GM18502 (cell line): ENCODE measurements at regions not wholly inside any gene's neighbourhood (a gene's known extent, or its start where the extent isn't known, plus 50 kb on each side); places are given as distances from the start of the nearest gene placed in this dataset.
"Not testable (repeated sequence)": the region's sequence is repeated elsewhere in the genome, so short reads cannot be mapped to it uniquely, and the experiment has no call there.

Experiments
- ATAC-seq: cut with Tn5 transposase; IDR thresholded peaks from one replicate; pipeline ENCODE4 v1.9.1; 2021; ENCODE audit warnings: mild to moderate bottlenecking; ENCODE audit not compliant: unreplicated experiment, poor library complexity

DNA sequence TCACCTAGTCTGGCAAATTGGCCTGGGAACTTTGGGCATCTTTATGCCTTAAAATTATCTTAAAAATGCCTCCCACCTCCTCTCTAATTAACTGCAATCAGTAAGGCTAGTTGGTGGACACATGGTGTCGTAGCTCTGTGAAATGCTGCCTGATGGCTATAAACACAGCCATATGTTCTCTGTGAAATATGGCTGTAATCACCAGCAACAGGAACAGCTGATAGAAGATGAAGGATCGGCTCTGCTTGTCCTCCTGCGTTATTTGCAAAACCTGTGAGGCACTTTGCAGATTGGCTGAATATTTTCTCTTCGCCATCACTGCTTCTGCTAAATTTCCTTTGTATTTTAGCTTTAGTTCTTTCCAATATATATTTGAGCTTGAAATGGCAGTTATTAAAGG is 419.6 kb downstream of the RWDD3 start:
- no peak for ATAC-seq

DNA sequence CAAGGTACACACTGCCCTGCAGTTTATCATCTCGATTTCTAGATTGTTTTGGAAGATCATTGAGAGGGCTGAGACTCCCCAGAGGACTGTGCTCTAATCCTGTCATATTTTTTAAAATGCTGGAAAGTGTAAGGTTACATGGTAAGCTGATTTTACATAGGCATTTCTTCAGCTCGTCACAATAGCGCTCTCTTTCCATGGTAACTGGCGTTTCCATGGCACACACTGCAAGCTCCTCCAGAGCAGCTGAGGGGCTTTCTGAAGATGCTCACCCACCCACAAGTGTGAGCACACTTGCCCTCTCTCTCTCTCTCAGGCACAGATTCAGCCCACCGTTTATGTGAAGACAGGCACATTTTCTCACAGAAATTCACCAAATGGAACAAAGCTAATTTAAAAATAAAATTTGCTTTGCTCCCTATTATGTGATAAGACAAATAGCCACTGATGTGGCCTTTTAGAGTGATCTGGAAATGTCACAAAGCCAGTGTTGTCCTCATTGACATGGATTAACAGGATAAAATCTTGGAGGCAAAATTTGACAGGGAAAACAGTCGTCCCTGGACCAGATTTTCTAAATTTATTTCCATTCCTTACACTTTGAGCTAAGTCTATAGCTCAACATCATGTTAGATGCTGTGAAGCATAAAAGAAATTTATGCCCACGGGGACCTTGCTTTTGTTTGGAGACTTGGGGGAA is 421.5 kb downstream of the RWDD3 start:
- no peak for ATAC-seq

DNA sequence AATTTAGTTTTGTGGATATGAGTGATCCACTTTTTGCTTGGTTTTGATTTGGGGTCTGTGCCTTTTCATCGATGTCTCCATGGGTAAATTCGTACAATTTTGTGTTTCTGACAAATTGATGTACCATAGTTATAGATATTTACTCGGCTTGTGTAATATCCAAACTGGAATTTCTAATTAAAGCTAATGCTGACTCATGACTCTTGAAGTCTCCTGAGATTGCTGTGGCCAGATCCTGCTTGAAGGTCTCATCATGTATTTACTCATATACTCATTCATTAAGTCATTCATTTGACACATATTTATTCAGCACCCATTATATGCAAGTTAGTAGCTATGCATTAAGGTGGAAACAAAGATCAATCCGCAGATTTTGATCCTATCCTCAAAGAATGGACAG is 423.2 kb downstream of the RWDD3 start:
- no peak for ATAC-seq

DNA sequence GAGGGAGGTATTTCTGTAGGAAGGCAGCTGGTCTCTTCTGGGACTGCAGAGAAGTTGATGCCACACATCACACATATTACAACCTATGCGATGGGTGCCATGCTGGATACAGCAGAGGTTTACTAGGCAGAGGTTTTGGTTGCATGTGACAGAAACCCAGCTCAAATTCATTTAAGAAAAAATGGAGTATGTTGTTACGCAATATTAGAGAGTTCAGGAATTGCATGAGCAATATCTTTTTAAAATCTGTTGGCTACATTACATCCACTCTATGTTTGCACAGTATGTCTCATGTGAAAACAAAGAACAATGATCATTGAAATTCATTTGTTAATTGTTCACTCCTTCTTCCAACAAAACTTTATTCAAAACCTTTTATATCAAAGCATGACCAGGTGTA is 425.2 kb downstream of the RWDD3 start:
- ATAC-seq: no peak

DNA sequence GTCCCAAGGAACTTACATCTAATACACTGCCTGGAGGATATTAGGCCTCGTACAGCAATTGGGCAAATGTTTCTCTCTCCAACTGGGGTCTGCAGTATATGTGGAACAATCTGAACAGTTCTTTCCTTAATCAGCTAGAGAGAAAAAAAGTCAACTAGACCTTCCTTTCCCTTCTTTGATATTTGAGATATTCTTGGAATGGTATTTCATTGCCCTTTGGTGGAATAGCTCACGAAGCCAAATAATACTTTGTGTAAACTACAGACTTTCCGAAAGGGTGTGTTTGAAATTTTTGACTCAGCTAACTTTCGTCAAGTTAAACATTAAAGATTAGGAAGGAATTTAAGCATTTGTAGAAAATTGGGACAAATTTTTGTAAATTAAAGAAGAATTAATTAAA is 425.6 kb downstream of the RWDD3 start:
- no peak for ATAC-seq

DNA sequence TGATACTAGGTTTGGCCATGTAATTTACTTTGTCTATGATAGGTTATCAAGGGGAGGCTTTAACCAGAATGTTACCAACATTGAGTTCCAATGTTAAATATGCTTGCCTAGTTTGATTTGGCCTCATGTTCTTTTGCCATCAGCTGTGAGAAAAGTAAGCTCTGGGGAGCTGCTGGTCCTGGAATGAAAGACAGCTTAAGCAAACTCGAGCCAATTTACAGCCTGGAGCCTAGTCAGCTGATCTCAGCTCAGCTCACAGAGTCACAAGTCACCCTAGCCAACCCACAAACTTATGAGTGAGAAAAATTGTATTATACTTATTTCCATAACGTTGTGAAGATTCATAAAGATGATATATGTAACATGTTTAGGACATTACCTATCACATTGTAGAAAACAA is 426.7 kb downstream of the RWDD3 start:
- no peak for ATAC-seq

DNA sequence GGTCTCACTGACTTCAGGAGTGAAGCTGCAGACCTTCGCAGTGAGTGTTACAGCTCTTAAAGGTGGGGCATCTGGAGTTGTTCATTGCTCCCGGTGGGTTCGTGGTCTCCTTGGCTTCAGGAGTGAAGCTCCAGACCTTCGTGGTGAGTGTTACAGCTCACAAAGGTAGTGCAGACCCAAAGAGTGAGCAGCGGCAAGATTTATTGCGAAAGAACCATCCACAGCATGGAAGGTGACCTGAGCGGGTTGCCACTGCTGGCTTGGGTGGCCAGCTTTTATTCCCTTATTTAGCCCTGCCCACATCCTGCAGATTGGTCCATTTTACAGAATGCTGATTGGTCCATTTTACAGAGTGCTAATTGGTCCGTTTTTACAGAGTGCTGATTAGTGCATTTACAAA is 429.5 kb downstream of the RWDD3 start:
- not testable (repeated sequence) for ATAC-seq

DNA sequence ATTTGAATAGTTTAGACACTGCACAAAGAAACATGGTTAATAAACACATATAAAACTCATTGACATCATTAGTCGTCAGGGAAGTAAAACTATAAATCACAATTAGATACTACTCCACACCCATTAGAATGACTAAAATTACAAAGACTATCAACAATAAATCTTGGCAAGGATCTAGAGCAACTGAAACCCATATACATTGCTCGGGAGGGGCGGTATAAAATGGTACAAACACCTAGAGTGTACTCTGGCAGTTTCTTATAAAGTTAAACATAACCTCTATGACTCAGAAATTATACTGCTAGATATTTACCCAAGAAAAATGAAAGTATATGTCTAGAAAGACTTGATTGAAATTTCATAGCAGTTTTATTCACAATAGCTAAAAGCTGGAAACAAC is 434.2 kb downstream of the RWDD3 start:
- no peak for ATAC-seq

DNA sequence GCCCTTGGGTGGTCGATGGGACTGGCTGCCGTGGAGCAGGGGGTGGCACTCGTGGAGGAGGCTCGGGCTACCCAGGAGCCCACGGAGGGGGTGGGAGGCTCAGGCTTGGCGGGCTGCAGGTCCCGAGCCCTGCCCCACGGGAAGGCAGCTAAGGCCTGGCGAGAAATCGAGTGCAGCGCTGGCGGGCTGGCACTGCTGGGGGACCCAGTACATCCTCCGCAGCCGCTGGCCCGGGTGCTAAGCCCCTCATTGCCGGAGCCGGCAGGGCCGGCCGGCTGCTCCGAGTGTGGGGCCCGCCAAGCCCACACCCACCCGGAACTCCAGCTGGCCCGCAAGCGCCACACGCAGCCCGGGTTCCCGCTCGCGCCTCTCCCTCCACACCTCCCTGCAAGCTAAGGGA is 435.6 kb downstream of the RWDD3 start:
- ATAC-seq: not testable (repeated sequence)

DNA sequence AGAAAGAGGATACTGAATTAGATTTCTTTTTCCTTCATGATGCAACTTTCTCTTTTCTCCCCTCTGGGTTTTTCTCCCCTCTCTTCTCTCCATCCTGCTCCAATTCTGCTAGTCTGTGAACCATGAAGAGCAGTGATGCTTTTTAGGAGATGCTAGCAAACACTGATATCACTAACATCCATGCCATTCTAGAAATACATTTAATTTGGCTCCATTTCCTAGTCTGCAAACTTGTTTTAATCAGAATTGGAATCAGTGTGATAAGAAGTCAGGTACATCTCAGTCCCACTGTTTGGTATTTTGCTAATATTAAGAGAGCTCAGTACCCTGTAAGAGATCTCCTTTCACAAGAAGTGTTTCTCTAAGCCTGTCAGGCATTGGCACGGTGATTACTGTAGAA is 437.1 kb downstream of the RWDD3 start:
- no peak for ATAC-seq

DNA sequence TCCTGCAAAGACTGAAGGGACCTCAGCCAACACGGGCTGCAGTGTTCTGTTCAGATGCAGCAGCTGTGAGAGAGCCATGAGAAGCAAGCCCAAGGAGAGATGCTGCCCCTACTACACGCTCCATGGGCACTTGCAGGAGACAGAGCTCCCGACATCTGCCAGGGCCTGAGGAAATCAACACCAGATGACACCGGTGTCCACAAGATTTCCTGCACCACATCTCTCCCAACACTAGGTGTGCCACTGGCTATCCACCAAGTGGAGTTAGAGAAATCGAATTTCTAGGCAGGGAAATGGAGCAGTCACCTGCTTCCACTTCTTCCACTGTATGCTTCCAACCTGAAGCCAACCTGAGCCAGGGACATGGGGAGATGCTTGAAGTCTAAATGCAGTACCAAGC is 445.3 kb downstream of the RWDD3 start:
- no peak for ATAC-seq

DNA sequence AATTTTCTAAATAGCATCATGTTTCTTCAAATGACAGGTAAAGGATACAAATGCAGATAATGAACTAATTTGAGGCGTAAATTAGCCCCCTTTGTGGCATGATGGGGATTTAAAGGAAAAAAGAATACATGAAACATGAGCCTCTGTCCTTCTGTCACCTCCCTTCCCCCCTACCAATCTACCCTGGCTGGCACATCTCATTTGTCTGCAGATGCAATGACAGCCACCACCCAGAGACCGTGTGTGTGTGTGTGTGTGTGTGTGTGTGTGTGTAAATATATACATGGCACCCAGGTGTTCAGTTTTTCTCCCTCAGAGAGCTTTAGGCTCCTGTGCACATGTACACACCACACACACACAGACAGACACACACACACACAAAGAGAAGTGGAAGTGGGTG is 451.1 kb downstream of the RWDD3 start:
- no peak for ATAC-seq

DNA sequence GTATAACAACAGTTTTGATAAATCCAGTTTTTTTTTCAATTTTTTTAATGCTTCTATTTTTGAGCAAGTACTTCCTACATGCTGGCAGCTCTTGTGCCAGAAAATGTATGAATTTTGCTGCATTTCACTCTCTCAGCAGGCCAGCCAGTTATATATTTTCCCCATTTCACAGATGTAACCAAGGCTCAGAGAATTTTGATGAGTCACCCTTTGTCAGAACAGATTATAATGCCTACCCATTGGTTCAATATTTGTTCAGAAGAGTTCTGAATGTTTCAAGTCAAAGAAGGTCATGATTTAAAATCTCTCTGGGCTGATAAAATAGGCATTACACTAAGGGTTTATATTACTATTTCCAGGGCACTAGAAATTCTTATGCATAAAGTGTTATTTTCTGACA is 452.2 kb downstream of the RWDD3 start:
- no peak for ATAC-seq

DNA sequence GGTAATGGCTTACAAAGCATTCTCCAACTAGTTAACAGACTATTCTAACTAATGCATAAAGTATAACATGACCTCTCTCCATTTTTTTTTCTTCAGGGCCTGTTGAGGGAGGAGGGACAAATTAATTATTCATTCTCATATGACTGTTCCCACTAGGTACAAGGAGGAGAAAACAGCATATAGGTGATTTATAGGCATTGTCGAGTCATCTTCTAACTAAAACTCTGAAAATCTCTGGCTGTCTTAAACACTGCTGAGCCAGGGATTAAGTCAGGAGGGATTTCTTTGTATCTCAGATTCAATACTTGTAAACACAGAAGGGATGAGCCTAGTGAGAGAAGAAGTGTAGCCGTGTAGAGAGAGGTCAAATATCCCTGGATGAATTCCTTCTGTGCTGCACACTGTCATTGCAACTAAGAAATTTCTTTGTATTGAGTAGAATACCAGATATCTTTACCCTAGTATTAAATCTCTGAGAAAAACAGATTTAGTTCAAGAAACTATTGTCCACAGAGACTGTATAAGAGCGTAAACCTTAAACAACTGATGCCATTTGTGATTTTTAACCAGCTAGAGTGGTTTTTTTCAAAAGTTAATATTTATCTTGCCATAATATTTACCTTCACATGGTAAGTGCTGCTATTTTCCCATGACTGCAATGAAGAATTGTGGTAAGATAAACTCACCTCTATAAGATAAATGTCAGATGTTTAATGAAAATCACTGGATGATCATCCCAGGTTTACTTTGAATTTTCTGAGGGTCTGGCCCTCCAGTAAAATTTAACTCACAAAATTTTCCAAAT is 465.3 kb downstream of the RWDD3 start:
- ATAC-seq: no peak

DNA sequence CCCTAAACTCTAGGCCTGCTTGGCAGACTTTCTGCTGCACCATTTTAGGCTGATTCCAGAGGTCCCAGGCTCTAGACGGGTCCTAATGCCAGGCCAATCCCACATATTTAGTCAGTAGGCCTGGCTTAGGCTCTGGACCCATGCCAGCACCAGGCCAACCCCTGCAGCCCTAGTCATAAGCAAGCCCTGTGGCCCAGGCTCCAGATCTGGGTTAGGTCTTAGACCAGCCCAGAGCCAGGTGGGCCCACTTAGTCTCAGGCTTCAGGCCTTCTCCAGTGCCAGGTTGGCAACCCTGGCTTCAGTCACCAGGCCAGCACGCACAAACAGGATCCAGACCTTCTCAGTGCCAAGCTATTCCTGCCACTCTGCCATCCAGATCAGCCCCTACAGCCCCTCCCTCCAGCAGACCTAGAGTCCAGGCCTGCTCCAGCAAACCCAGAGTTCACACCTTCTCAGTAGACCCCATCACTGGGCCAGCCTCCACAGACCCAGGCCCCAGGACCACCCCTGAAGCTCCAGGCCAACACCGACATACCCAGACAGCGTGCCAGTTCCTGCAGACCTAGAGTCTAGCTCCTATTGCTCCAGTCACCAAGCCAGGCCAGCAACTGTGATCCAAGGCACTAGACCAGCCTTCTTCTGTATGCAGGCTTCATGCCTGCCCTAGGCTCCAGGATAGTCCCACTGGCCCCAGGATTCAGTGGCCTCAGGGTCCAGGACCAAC is 467.6 kb downstream of the RWDD3 start:
- no peak for ATAC-seq

DNA sequence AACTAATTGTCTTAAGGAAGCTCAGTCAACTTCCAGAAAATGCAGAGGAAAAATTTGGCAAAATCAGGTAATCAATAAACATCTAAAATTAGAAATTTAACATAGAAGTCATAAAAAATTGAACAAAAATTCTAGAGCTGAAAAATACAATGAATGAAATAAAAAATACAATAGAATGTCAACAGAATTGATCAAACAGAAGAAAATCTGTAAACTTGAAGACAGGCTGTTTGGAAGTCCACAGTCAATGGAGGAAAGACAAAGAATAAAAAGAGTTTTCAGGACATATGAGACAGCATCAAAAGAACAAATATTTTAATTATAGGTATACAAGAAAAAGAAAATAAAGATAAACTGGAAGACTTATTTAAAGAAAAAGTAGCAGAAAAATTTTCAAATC is 469.0 kb downstream of the RWDD3 start:
- ATAC-seq: no peak

DNA sequence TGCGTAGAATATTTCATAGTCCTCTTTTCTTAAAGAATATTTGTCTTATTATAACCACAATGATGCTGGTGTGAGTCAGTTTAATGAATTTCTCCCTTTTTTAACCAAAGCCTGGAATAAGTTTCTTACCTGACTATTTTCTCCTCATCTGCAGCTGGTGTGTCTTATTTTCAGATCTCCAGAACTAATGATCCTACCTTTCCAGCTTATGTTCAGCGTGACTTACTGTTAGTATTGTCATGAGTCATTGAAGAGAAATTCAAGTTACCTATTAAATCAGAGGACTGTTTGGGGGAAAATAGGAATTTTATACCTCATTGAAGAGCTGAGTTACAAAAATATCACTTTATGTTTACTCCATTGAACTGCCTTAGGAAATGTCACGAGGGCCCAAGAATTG is 482.1 kb downstream of the RWDD3 start:
- ATAC-seq: no peak

DNA sequence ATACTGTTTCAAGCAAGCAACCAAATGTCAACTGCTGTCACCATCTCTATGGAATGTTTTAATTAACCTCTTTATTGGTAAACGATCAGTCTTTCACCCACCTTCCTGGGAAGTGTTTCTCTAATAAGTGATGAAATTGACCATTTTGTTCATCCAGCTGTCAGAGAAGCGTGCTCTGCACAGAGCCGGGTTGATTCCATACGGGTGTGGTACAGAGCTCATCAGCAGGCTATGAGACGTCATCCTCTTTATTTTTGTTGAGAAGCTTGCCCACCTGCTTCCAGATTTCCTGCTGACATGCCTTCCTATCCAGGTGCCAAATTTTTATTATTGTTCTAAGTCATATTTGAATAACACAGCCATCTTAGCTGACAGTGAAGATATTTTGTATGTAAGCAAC is 482.5 kb downstream of the RWDD3 start:
- no peak for ATAC-seq

DNA sequence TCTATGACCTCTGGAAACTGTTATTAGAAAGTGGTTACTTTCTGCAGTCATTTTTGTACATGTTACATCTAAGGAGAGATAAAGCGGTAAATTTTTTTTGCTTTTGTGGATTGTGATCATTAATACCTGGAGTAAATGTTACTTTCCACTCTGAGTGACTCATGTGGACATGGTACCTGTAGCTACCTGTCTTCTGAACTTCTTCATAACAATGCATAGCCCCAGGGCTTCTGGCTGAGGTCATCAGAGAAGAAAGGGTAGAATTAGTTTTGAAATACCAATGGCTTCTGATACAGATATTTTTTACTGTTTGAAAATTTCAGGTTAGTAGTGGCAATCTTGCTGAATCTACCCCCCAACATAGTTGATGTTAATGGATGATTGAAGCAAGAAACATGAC is 489.3 kb downstream of the RWDD3 start:
- no peak for ATAC-seq

DNA sequence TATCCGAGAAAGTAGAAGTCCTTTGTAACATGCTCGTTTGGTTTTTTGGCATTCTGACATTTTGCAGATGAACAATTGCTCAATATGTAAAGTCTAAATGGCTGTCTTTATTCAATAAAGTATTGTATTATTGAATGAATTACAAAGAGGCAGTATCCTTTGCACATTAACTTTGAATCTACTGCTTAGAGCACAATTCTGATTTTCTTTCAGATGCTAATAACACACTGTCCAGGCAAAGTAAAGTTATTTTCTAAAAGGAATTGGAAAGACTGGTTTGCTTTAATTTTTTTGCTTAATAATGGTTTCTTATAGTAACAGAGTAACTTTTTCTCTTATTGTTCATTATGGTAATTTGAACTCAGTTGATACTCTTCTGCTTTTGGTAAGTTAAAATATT is 494.8 kb downstream of the RWDD3 start:
- no peak for ATAC-seq

DNA sequence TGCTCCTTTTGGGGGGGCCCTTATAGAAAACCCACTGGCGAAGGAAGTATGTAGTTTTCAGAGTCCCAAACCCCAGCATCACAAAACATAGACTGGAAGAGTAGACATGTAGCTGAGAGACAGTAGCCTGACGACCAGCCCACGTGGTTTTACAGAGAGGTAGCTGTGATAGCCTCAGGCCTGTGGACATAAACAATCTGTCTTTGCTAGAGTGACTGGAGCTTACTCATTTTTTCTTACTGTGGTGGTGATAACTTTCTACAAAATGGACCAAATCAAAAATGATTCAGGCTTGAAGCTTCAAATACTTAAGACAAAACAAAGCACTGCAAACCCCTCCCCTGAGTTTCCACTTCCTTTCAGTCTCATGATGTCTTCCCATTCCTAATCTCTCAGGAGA is 497.0 kb downstream of the RWDD3 start:
- ATAC-seq: no peak
